IMR-90 (cell line): ENCODE measurements at regions not wholly inside any gene's neighbourhood (a gene's known extent, or its start where the extent isn't known, plus 50 kb on each side); places are given as distances from the start of the nearest gene placed in this dataset.

Source experiments
- BHLHE40 ChIP-seq: fragments of 150-350 bp; IDR thresholded peaks from 2 replicates; pipeline ENCODE4 v1.6.1; 2016; ENCODE audit warnings: mild to moderate bottlenecking, low read depth, low read length
- CTCF ChIP-seq: conservative IDR thresholded peaks from 2 replicates; pipeline ENCODE4 v1.5.1; 2012; ENCODE audit warnings: mild to moderate bottlenecking, low read depth, low read length, improper control_type of control experiment
- MXI1 ChIP-seq: IDR thresholded peaks from 2 replicates; pipeline ENCODE4 v1.6.1; 2012; ENCODE audit warnings: low read depth, mild to moderate bottlenecking, low read length, moderate library complexity, borderline replicate concordance
- RAD21 ChIP-seq: IDR thresholded peaks from 2 replicates; pipeline ENCODE4 v1.6.1; 2012; ENCODE audit warnings: low read length, improper control_type of control experiment

- TF ChIP-seq BHLHE40 (no peak), RAD21 (no peak), MXI1 (no peak), CTCF (no peak)
Observed at GRCh38 chr16:9518581-9518980, 427.1 kb downstream of the HAPSTR1 start.
